ENCODE measurements at regions not wholly inside any gene's neighbourhood (a gene's known extent, or its start where the extent isn't known, plus 50 kb on each side); places are given as distances from the start of the nearest gene placed in this dataset.
A peak's percentile ranks its signal among the peaks of the same experiment; 100 is the strongest.

DNA sequence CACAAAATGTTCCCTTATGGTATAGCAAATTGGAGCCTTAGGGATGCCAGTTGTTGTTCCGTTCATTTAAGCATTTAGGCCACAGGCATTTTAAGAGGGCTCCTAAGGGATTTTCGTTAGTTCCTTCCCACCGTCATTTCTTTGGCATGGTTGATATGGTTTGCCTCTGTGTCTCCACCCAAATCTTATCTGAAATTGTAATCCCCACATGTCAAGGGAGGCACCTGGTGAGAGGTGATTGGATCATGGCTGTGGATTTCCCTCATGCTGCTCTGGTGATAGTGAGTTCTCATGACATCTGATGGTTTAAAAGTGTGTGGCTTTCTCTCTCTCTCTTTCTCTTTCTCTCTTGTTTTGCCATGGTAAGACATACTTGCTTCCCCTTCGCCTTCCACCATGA lies 104.1 kb downstream of the ASB9 start:
- TF ChIP-seq CHD4 (IDR thresholded peaks at IDR 0.05; ENCODE audit: insufficient read depth, insufficient replicate concordance, low read depth, low read length, poor library complexity, severe bottlenecking): no peak
- peak; percentile 87 for TF ChIP-seq POLR2AphosphoS5 (IDR thresholded peaks at IDR 0.05; ENCODE audit: control insufficient read depth, insufficient read depth, low read depth, low read length)
- TF ChIP-seq CBFB (CRISPR knock-in tag; IDR thresholded peaks at IDR 0.05): no peak
- peak; percentile 44; the same call in 1 of the 2 replicates for TF ChIP-seq CREB1 (IDR thresholded peaks at IDR 0.05)
- TF ChIP-seq CREB1 (CRISPR knock-in tag; IDR thresholded peaks at IDR 0.05): no peak
- TF ChIP-seq, protein P1, sequence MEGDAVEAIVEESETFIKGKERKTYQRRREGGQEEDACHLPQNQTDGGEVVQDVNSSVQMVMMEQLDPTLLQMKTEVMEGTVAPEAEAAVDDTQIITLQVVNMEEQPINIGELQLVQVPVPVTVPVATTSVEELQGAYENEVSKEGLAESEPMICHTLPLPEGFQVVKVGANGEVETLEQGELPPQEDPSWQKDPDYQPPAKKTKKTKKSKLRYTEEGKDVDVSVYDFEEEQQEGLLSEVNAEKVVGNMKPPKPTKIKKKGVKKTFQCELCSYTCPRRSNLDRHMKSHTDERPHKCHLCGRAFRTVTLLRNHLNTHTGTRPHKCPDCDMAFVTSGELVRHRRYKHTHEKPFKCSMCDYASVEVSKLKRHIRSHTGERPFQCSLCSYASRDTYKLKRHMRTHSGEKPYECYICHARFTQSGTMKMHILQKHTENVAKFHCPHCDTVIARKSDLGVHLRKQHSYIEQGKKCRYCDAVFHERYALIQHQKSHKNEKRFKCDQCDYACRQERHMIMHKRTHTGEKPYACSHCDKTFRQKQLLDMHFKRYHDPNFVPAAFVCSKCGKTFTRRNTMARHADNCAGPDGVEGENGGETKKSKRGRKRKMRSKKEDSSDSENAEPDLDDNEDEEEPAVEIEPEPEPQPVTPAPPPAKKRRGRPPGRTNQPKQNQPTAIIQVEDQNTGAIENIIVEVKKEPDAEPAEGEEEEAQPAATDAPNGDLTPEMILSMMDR (IDR thresholded peaks at IDR 0.05 in 2 of 3, conservative IDR thresholded peaks at IDR 0.05 in 1 of 3; ENCODE audit: insufficient read depth in 2 of 3, low read depth in 1 of 3, low read length in 3 of 3): no peak
- peak; percentile 4 to 58; a peak in 1 of 4 replicates for TF ChIP-seq KDM1A (IDR thresholded peaks at IDR 0.05)
- no peak for TF ChIP-seq ZFP36 (IDR thresholded peaks at IDR 0.05; ENCODE audit: low read depth, low read length, partially characterized antibody)
- TF ChIP-seq SREBF1 (IDR thresholded peaks at IDR 0.05; ENCODE audit: borderline replicate concordance, low read depth, low read length): no peak
- TF ChIP-seq ETS2 (tag; IDR thresholded peaks at IDR 0.05; ENCODE audit: borderline replicate concordance, poor library complexity, severe bottlenecking): no peak
- TF ChIP-seq MYNN (IDR thresholded peaks at IDR 0.05): no peak
- no peak for TF ChIP-seq MYNN (CRISPR knock-in tag; IDR thresholded peaks at IDR 0.05)
- no peak for TF ChIP-seq SRSF7 (optimal IDR thresholded peaks at IDR 0.05; ENCODE audit: low read depth, low read length)
- no peak for TF ChIP-seq ZNF785 (CRISPR knock-in tag; IDR thresholded peaks at IDR 0.05)

Measured in K562 (cell line).